C4-2B (cell line): ENCODE measurements at regions not wholly inside any gene's neighbourhood (a gene's known extent, or its start where the extent isn't known, plus 50 kb on each side); places are given as distances from the start of the nearest gene placed in this dataset.

Experiments used
- ZFX ChIP-seq: fragments of 450-650 bp; IDR thresholded peaks from 2 replicates; pipeline ENCODE4 v1.6.1; 2017
- TF ChIP-seq, protein P1 (sequence below): fragments of 450-650 bp; conservative IDR thresholded peaks from 2 replicates; pipeline ENCODE4 v1.5.1; 2017; ENCODE audit warnings: mild to moderate bottlenecking

DNA sequence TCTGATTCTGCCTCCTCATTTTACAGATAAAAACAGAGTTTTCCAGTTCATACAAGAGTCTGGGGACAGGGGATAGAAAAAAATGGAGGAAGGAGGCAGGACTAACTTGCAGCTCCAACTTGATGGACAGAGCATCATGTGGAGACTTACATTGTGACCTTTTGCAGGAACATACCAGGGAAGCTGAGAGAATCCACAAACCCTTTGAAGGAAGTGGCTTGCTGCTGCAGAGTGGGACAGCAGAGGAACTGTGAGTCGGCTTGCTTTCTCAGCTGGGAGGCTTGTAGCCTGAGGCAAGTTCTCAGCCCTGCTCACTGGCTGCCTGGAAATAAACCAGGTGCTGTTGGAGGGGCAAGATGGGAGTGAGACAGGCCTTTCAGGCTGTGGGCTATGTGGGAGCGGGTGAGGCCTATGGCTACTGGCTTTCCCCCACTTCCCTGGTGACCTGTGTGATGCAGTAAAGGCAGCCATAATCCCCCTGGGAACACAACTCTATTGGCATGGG, 614.4 kb downstream of the KCTD12 start:
- TF ChIP-seq, protein P1, sequence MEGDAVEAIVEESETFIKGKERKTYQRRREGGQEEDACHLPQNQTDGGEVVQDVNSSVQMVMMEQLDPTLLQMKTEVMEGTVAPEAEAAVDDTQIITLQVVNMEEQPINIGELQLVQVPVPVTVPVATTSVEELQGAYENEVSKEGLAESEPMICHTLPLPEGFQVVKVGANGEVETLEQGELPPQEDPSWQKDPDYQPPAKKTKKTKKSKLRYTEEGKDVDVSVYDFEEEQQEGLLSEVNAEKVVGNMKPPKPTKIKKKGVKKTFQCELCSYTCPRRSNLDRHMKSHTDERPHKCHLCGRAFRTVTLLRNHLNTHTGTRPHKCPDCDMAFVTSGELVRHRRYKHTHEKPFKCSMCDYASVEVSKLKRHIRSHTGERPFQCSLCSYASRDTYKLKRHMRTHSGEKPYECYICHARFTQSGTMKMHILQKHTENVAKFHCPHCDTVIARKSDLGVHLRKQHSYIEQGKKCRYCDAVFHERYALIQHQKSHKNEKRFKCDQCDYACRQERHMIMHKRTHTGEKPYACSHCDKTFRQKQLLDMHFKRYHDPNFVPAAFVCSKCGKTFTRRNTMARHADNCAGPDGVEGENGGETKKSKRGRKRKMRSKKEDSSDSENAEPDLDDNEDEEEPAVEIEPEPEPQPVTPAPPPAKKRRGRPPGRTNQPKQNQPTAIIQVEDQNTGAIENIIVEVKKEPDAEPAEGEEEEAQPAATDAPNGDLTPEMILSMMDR = no peak
- TF ChIP-seq ZFX = no peak
